ENCODE measurements at regions not wholly inside any gene's neighbourhood (a gene's known extent, or its start where the extent isn't known, plus 50 kb on each side); places are given as distances from the start of the nearest gene placed in this dataset.

DNA sequence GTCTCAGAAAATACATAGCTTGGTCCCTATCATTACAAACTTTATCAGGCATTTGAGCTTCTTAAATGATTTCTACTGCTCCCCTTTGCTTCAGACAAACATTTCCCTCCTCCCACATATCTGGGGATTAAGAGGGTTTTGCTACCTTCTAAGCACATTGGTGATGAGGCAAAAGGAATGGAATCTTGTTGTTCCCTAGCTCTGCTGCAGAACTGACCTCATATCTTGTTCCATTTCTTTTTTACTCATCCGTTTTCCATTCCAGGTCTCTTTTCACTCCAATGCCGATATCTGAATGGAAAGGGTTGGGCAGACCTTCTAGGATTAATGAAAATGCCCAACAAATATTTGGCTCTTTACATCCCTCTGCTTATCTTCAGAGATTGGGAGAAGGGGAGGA is 444.6 kb downstream of the ZNF608 start:
- TF ChIP-seq, protein P1, sequence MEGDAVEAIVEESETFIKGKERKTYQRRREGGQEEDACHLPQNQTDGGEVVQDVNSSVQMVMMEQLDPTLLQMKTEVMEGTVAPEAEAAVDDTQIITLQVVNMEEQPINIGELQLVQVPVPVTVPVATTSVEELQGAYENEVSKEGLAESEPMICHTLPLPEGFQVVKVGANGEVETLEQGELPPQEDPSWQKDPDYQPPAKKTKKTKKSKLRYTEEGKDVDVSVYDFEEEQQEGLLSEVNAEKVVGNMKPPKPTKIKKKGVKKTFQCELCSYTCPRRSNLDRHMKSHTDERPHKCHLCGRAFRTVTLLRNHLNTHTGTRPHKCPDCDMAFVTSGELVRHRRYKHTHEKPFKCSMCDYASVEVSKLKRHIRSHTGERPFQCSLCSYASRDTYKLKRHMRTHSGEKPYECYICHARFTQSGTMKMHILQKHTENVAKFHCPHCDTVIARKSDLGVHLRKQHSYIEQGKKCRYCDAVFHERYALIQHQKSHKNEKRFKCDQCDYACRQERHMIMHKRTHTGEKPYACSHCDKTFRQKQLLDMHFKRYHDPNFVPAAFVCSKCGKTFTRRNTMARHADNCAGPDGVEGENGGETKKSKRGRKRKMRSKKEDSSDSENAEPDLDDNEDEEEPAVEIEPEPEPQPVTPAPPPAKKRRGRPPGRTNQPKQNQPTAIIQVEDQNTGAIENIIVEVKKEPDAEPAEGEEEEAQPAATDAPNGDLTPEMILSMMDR (IDR thresholded peaks at IDR 0.05) = no peak
- TF ChIP-seq POLR2A (IDR thresholded peaks at IDR 0.05) (no peak), POLR2AphosphoS5 (IDR thresholded peaks at IDR 0.05) (no peak)
